ENCODE measurements at regions not wholly inside any gene's neighbourhood (a gene's known extent, or its start where the extent isn't known, plus 50 kb on each side); places are given as distances from the start of the nearest gene placed in this dataset.

GRCh38 chr2:48018480-48018879, 112.2 kb upstream of the FBXO11 start:
- H3K4me1 ChIP-seq (ENCODE audit: control insufficient read depth, extremely low read depth, insufficient read depth, low read length) = no peaks in the 10 kb centered on the region
- H3K9me3 ChIP-seq (ENCODE audit: control insufficient read depth, insufficient read depth, low read depth, low read length) = no peaks in the 10 kb centered on the region
- no peak overlapping the region for H3K27ac ChIP-seq (ENCODE audit: insufficient read depth, low read length)
- DNase-seq (ENCODE audit: low read depth in 2 of 2) = no peak
- no peak overlapping the region for H2AFZ ChIP-seq (ENCODE audit: low read length)
- H3K27me3 ChIP-seq (ENCODE audit: control insufficient read depth, insufficient read depth, low read length) = peaks cover 6% of the 10 kb centered on the region
- no peaks in the 10 kb centered on the region for H3K79me2 ChIP-seq (ENCODE audit: control insufficient read depth, insufficient read depth, low read length)
- TF ChIP-seq EZH2 (IDR thresholded peaks at IDR 0.05; ENCODE audit: low read length, missing control alignments) (no peak), CTCF (conservative IDR thresholded peaks at IDR 0.05 in 1 of 2, IDR thresholded peaks at IDR 0.05 in 1 of 2; ENCODE audit: low read depth in 1 of 2, low read length in 2 of 2) (no peak)
- H3K9ac ChIP-seq (ENCODE audit: insufficient read depth, low read length) = no peak overlapping the region
- no peaks in the 10 kb centered on the region for H3K36me3 ChIP-seq (ENCODE audit: control insufficient read depth, insufficient read depth, low read length)
- no peak overlapping the region for H3K4me2 ChIP-seq (ENCODE audit: extremely low read depth, insufficient read depth, low read length)
- H4K20me1 ChIP-seq (ENCODE audit: control insufficient read depth, extremely low read depth, insufficient read depth, low read length) = no peaks in the 10 kb centered on the region
- no peak overlapping the region for H3K4me3 ChIP-seq (replicated peaks in 1 of 4; ENCODE audit: control extremely low read depth in 1 of 4, insufficient read depth in 1 of 4, low read depth in 3 of 4, low read length in 4 of 4)

- H3K4me1 ChIP-seq (ENCODE audit: control insufficient read depth, extremely low read depth, insufficient read depth, low read length) = no peaks in the 10 kb centered on the region
- H3K27me3 ChIP-seq (ENCODE audit: control insufficient read depth, insufficient read depth, low read length) = peaks cover 8% of the 10 kb centered on the region
- H4K20me1 ChIP-seq (ENCODE audit: control insufficient read depth, extremely low read depth, insufficient read depth, low read length) = no peaks in the 10 kb centered on the region
- no peak overlapping the region for H3K9ac ChIP-seq (ENCODE audit: insufficient read depth, low read length)
- H3K9me3 ChIP-seq (ENCODE audit: control insufficient read depth, insufficient read depth, low read depth, low read length) = no peaks in the 10 kb centered on the region
- no peak overlapping the region for H3K27ac ChIP-seq (ENCODE audit: insufficient read depth, low read length)
- H3K4me3 ChIP-seq (replicated peaks in 1 of 4; ENCODE audit: control extremely low read depth in 1 of 4, insufficient read depth in 1 of 4, low read depth in 3 of 4, low read length in 4 of 4) = no peak overlapping the region
- TF ChIP-seq EZH2 (IDR thresholded peaks at IDR 0.05; ENCODE audit: low read length, missing control alignments) (no peak), CTCF (conservative IDR thresholded peaks at IDR 0.05 in 1 of 2, IDR thresholded peaks at IDR 0.05 in 1 of 2; ENCODE audit: low read depth in 1 of 2, low read length in 2 of 2) (no peak)
- DNase-seq (ENCODE audit: low read depth in 2 of 2) = no peak
- no peak overlapping the region for H2AFZ ChIP-seq (ENCODE audit: low read length)
- H3K4me2 ChIP-seq (ENCODE audit: extremely low read depth, insufficient read depth, low read length) = no peak overlapping the region
- H3K79me2 ChIP-seq (ENCODE audit: control insufficient read depth, insufficient read depth, low read length) = no peaks in the 10 kb centered on the region
- no peaks in the 10 kb centered on the region for H3K36me3 ChIP-seq (ENCODE audit: control insufficient read depth, insufficient read depth, low read length)
Measured at GRCh38 chr2:48026865-48027264, 120.6 kb upstream of the FBXO11 start.

- DNase-seq (ENCODE audit: low read depth in 2 of 2) = no peak
- no peaks in the 10 kb centered on the region for H4K20me1 ChIP-seq (ENCODE audit: control insufficient read depth, extremely low read depth, insufficient read depth, low read length)
- H3K9me3 ChIP-seq (ENCODE audit: control insufficient read depth, insufficient read depth, low read depth, low read length) = no peaks in the 10 kb centered on the region
- no peaks in the 10 kb centered on the region for H3K36me3 ChIP-seq (ENCODE audit: control insufficient read depth, insufficient read depth, low read length)
- H3K79me2 ChIP-seq (ENCODE audit: control insufficient read depth, insufficient read depth, low read length) = no peaks in the 10 kb centered on the region
- no peak overlapping the region for H3K27ac ChIP-seq (ENCODE audit: insufficient read depth, low read length)
- no peaks in the 10 kb centered on the region for H3K4me1 ChIP-seq (ENCODE audit: control insufficient read depth, extremely low read depth, insufficient read depth, low read length)
- H3K4me2 ChIP-seq (ENCODE audit: extremely low read depth, insufficient read depth, low read length) = no peak overlapping the region
- peaks cover 2% of the 10 kb centered on the region for H3K27me3 ChIP-seq (ENCODE audit: control insufficient read depth, insufficient read depth, low read length)
- H3K4me3 ChIP-seq (replicated peaks in 1 of 4; ENCODE audit: control extremely low read depth in 1 of 4, insufficient read depth in 1 of 4, low read depth in 3 of 4, low read length in 4 of 4) = no peak overlapping the region
- H2AFZ ChIP-seq (ENCODE audit: low read length) = no peak overlapping the region
- TF ChIP-seq EZH2 (IDR thresholded peaks at IDR 0.05; ENCODE audit: low read length, missing control alignments) (no peak), CTCF (conservative IDR thresholded peaks at IDR 0.05 in 1 of 2, IDR thresholded peaks at IDR 0.05 in 1 of 2; ENCODE audit: low read depth in 1 of 2, low read length in 2 of 2) (no peak)
- no peak overlapping the region for H3K9ac ChIP-seq (ENCODE audit: insufficient read depth, low read length)
Measured at GRCh38 chr2:48032765-48033164, 126.5 kb upstream of the FBXO11 start.
